ENCODE measurements at regions not wholly inside any gene's neighbourhood (a gene's known extent, or its start where the extent isn't known, plus 50 kb on each side); places are given as distances from the start of the nearest gene placed in this dataset.

GRCh38 chr7:69476416-69476815 is 121.9 kb upstream of the AUTS2 start:
- TF ChIP-seq EZH2 (IDR thresholded peaks at IDR 0.05), result no peak
- no peak for TF ChIP-seq POLR2AphosphoS5 (IDR thresholded peaks at IDR 0.05; ENCODE audit: borderline replicate concordance, low read depth, low read length)
- no peak for TF ChIP-seq FOXP2 (optimal IDR thresholded peaks at IDR 0.05; ENCODE audit: control extremely low read depth, extremely low read length, insufficient read depth)
